GM12864 (cell line): ENCODE measurements at regions not wholly inside any gene's neighbourhood (a gene's known extent, or its start where the extent isn't known, plus 50 kb on each side); places are given as distances from the start of the nearest gene placed in this dataset.

ENCODE experiments used
- DNase-seq: peaks from one replicate; pipeline ENCODE4 v3.0.0-alpha.2; 2011; ENCODE audit warnings: low read depth
- H3K4me3 ChIP-seq: 2 replicates; pipeline ENCODE4 v1.5.1; 2011; ENCODE audit warnings: mild to moderate bottlenecking, low read depth, low read length, control low read depth
- CTCF ChIP-seq: IDR thresholded peaks from 2 replicates; pipeline ENCODE4 v1.5.1; 2011; ENCODE audit warnings: low read depth, mild to moderate bottlenecking, moderate library complexity, low read length, control low read depth, inconsistent platforms; ENCODE audit errors: missing control alignments

GRCh38 chr6:65876668-65877067 is 169.6 kb upstream of the EYS start:
- no peak for DNase-seq
- TF ChIP-seq CTCF: no peak
- no peak overlapping the region for H3K4me3 ChIP-seq

GRCh38 chr6:65852369-65852852 is 145.4 kb upstream of the EYS start:
- DNase-seq: no peak
- H3K4me3 ChIP-seq: no peak overlapping the region
- no peak for TF ChIP-seq CTCF

- H3K4me3 ChIP-seq: no peak overlapping the region
- DNase-seq: no peak
- TF ChIP-seq CTCF: no peak
Measured at GRCh38 chr6:65830151-65830550, 123.1 kb upstream of the EYS start.

GRCh38 chr6:65819152-65819551 is 112.1 kb upstream of the EYS start:
- DNase-seq: no peak
- TF ChIP-seq CTCF: no peak
- no peak overlapping the region for H3K4me3 ChIP-seq

GRCh38 chr6:65818576-65818975 is 111.5 kb upstream of the EYS start:
- no peak for DNase-seq
- no peak overlapping the region for H3K4me3 ChIP-seq
- no peak for TF ChIP-seq CTCF

GRCh38 chr6:65816991-65817390 is 110.0 kb upstream of the EYS start:
- no peak for DNase-seq
- no peak overlapping the region for H3K4me3 ChIP-seq
- no peak for TF ChIP-seq CTCF

GRCh38 chr6:65814071-65814470 is 107.0 kb upstream of the EYS start:
- DNase-seq: no peak
- no peak overlapping the region for H3K4me3 ChIP-seq
- no peak for TF ChIP-seq CTCF
